IPS DF 4.7 (cell line): ENCODE measurements at regions not wholly inside any gene's neighbourhood (a gene's known extent, or its start where the extent isn't known, plus 50 kb on each side); places are given as distances from the start of the nearest gene placed in this dataset.

ENCODE experiments used
- DNase-seq: peaks from one replicate; pipeline ENCODE4 v3.0.0-alpha.2; 2013; ENCODE audit warnings: low spot score; ENCODE audit errors: extremely low read depth

DNA sequence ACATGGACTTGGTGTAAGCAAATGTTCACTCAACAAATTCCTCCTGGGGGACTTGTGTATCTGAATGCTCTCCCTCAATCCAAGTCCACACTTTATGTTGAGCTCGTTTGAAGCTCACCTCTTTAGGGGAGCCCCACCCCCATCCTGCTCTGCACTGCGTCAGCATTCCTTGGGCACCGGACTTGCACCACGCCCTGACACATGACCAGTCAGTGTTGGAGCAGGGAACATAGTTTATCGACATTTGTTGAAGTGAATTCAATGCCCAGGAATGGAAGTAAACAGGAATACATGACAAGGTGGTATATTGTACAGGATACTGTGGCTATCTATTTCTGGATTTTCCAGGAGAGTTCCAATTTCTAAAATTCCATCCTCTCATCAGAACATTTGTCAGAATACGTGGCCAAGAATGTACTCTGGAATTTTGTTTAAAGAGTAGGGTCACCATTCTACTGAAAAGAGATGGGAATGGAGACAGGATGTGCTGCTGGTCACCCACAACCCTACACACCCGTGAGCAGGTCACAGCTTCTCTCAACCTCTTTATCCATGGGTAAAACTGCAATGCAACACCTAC lies 60.0 kb upstream of the LNX1 start:
- no peak for DNase-seq

DNA sequence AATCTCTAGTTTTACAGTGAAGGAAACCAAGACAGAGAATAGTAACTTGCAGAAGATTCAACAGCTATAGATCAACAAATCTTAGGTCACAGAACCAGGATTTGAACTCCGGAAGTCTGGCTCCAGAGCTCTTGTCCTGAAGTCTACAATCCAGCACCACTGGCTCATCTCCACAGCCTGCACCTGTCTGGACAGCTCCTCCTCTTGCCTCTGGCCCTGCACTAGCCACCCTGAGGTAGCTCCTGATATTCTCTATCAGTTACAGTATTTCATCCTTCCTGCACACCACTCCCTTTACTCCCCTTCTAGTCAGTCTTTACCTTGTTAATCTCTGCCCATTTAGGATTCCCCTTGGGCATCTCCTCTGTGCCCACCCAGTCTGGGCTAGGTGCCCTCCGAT lies 58.1 kb upstream of the LNX1 start:
- no peak for DNase-seq

GRCh38 chr4:53647547-53647946 lies 56.3 kb upstream of the LNX1 start:
- DNase-seq: no peak

- no peak for DNase-seq
Observed at GRCh38 chr4:53646795-53647194, 55.5 kb upstream of the LNX1 start.

GRCh38 chr4:53645108-53645507 lies 53.8 kb upstream of the LNX1 start:
- no peak for DNase-seq

GRCh38 chr4:53644607-53645006 lies 53.3 kb upstream of the LNX1 start:
- no peak for DNase-seq
